ENCODE measurements at regions not wholly inside any gene's neighbourhood (a gene's known extent, or its start where the extent isn't known, plus 50 kb on each side); places are given as distances from the start of the nearest gene placed in this dataset.

DNA sequence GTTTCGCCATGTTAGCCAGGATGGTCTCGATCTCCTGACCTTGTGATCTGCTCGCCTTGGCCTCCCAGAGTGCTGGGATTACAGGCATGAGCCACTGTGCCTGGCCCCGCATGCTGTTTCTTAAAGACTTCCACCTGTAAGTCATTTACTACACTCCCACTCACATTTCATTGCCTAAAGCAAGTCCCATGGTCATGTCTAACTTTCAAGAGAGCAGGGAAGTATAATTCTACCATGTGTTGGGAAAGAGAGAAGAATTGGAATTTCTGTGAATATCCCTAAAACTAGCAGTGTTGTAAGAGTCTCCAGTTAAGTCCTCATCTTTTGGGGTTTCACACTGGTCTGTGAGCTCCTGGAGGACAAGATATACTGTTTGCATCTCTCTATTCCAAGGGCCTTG, 139.7 kb downstream of the EMP1 start:
- TF ChIP-seq, protein P1, sequence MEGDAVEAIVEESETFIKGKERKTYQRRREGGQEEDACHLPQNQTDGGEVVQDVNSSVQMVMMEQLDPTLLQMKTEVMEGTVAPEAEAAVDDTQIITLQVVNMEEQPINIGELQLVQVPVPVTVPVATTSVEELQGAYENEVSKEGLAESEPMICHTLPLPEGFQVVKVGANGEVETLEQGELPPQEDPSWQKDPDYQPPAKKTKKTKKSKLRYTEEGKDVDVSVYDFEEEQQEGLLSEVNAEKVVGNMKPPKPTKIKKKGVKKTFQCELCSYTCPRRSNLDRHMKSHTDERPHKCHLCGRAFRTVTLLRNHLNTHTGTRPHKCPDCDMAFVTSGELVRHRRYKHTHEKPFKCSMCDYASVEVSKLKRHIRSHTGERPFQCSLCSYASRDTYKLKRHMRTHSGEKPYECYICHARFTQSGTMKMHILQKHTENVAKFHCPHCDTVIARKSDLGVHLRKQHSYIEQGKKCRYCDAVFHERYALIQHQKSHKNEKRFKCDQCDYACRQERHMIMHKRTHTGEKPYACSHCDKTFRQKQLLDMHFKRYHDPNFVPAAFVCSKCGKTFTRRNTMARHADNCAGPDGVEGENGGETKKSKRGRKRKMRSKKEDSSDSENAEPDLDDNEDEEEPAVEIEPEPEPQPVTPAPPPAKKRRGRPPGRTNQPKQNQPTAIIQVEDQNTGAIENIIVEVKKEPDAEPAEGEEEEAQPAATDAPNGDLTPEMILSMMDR (IDR thresholded peaks at IDR 0.05): no peak
- no peak for TF ChIP-seq TCF7L2 (IDR thresholded peaks at IDR 0.05; ENCODE audit: low read depth, low read length)
- no peak for TF ChIP-seq POLR2AphosphoS5 (IDR thresholded peaks at IDR 0.05; ENCODE audit: low read depth, low read length)
- TF ChIP-seq, protein P2, sequence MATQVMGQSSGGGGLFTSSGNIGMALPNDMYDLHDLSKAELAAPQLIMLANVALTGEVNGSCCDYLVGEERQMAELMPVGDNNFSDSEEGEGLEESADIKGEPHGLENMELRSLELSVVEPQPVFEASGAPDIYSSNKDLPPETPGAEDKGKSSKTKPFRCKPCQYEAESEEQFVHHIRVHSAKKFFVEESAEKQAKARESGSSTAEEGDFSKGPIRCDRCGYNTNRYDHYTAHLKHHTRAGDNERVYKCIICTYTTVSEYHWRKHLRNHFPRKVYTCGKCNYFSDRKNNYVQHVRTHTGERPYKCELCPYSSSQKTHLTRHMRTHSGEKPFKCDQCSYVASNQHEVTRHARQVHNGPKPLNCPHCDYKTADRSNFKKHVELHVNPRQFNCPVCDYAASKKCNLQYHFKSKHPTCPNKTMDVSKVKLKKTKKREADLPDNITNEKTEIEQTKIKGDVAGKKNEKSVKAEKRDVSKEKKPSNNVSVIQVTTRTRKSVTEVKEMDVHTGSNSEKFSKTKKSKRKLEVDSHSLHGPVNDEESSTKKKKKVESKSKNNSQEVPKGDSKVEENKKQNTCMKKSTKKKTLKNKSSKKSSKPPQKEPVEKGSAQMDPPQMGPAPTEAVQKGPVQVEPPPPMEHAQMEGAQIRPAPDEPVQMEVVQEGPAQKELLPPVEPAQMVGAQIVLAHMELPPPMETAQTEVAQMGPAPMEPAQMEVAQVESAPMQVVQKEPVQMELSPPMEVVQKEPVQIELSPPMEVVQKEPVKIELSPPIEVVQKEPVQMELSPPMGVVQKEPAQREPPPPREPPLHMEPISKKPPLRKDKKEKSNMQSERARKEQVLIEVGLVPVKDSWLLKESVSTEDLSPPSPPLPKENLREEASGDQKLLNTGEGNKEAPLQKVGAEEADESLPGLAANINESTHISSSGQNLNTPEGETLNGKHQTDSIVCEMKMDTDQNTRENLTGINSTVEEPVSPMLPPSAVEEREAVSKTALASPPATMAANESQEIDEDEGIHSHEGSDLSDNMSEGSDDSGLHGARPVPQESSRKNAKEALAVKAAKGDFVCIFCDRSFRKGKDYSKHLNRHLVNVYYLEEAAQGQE (IDR thresholded peaks at IDR 0.05; ENCODE audit: insufficient read depth in 1 of 2, low read depth in 2 of 2, low read length in 1 of 2): no peak
- TF ChIP-seq SIN3A (IDR thresholded peaks at IDR 0.05; ENCODE audit: borderline replicate concordance, insufficient read depth, low read depth, low read length): no peak

Data from Panc1 (cell line).